Common myeloid progenitor, CD34-positive (primary cell): ENCODE measurements at regions not wholly inside any gene's neighbourhood (a gene's known extent, or its start where the extent isn't known, plus 50 kb on each side); places are given as distances from the start of the nearest gene placed in this dataset.

ENCODE experiments used
- CTCF ChIA-PET: fragments of 350-600 bp; sonication (Branson Sonifier 250); formaldehyde crosslinking; loops from one replicate; lab custom pipeline; 2021; ENCODE audit warnings: antibody characterized with exemption; lab: Charles Lee
- POLR2A ChIA-PET: fragments of 350-600 bp; sonication (Branson Sonifier 250); formaldehyde crosslinking; loops from one replicate; lab custom pipeline; 2021; ENCODE audit warnings: antibody characterized with exemption; lab: Charles Lee
- DNase-seq, 3 donors: peaks; one replicate each; pipeline versions ENCODE4 v3.0.0 to v3.0.0-alpha.2; 2013
- H3K27ac ChIP-seq, 2 experiments: 1 replicate in 1 of 2; 2 replicates in 1 of 2; pipeline ENCODE4 v1.7.0; 2013; ENCODE audit warnings: inconsistent platforms in 2 of 2, low read length in 2 of 2, mild to moderate bottlenecking in 2 of 2, low read depth in 1 of 2, moderate library complexity in 1 of 2; ENCODE audit not compliant: severe bottlenecking in 2 of 2, insufficient read depth in 1 of 2, poor library complexity in 1 of 2
- H3K27me3 ChIP-seq, 5 experiments: replicated peaks in 2 of 5; 1 replicate in 3 of 5; 2 replicates in 2 of 5; pipeline versions ENCODE4 v1.6.1 to v1.7.0; 2013; ENCODE audit warnings: low read length in 4 of 5, mild to moderate bottlenecking in 2 of 5, moderate library complexity in 2 of 5, inconsistent platforms in 1 of 5; ENCODE audit not compliant: insufficient read depth in 5 of 5, control insufficient read depth in 4 of 5
- H3K36me3 ChIP-seq, 4 experiments: 1 replicate in 2 of 4; 2 replicates in 2 of 4; pipeline versions ENCODE4 v1.6.1 to v1.7.0; 2013; ENCODE audit warnings: low read length in 3 of 4, control low read depth in 1 of 4, mild to moderate bottlenecking in 1 of 4; ENCODE audit not compliant: control insufficient read depth in 4 of 4, insufficient read depth in 4 of 4
- H3K4me1 ChIP-seq, 4 experiments: 1 replicate in 3 of 4; 2 replicates in 1 of 4; pipeline versions ENCODE4 v1.6.1 to v1.7.1; 2013; ENCODE audit warnings: low read length in 3 of 4, mild to moderate bottlenecking in 3 of 4, control low read depth in 1 of 4, inconsistent platforms in 1 of 4, moderate library complexity in 1 of 4; ENCODE audit not compliant: control insufficient read depth in 4 of 4, insufficient read depth in 4 of 4; ENCODE audit errors: control extremely low read depth in 1 of 4
- H3K4me3 ChIP-seq, 7 experiments: 1 replicate in 4 of 7; 2 replicates in 3 of 7; pipeline versions ENCODE4 v1.5.1 to v1.7.0; 2013; ENCODE audit warnings: mild to moderate bottlenecking in 7 of 7, low read length in 6 of 7, moderate library complexity in 6 of 7, inconsistent platforms in 2 of 7, low read depth in 2 of 7, control low read depth in 1 of 7; ENCODE audit not compliant: insufficient read depth in 4 of 7, control insufficient read depth in 1 of 7; ENCODE audit errors: extremely low read depth in 1 of 7
- H3K9me3 ChIP-seq, 5 experiments: 1 replicate in 4 of 5; 2 replicates in 1 of 5; pipeline versions ENCODE4 v1.6.1 to v1.7.1; 2013; ENCODE audit warnings: low read length in 4 of 5, mild to moderate bottlenecking in 2 of 5, inconsistent platforms in 1 of 5, low read depth in 1 of 5, moderate library complexity in 1 of 5; ENCODE audit not compliant: control insufficient read depth in 4 of 5, insufficient read depth in 2 of 5; ENCODE audit errors: control extremely low read depth in 1 of 5
- WGBS: methylation state at CpG from one replicate; pipeline ENCODE4 v1.1.5; 2013; ENCODE audit not compliant: insufficient coverage; 5-methylcytosine and 5-hydroxymethylcytosine counted together

GRCh38 chr2:163401481-163401880, 334.3 kb downstream of the FIGN start:
- Histone ChIP-seq H3K4me1 (no peaks in the 10 kb centered on the region), H3K36me3 (no peaks in the 10 kb centered on the region), H3K27me3 (no peaks in the 10 kb centered on the region), H3K9me3 (no peaks in the 10 kb centered on the region), H3K27ac (no peak overlapping the region), H3K4me3 (no peak overlapping the region)
- CTCF ChIA-PET: no interaction called here
- 76% methylated on average over 2 of the region's 3 CpGs for WGBS
- POLR2A ChIA-PET: no interaction called here
- no peak for DNase-seq

GRCh38 chr2:163397451-163397850, 338.4 kb downstream of the FIGN start:
- Histone ChIP-seq H3K27me3 (no peaks in the 10 kb centered on the region), H3K36me3 (no peaks in the 10 kb centered on the region), H3K4me3 (no peak overlapping the region), H3K9me3 (no peaks in the 10 kb centered on the region), H3K4me1 (no peaks in the 10 kb centered on the region), H3K27ac (no peak overlapping the region)
- no peak for DNase-seq
- ChIA-PET CTCF (no interaction called here), POLR2A (no interaction called here)
- 66% methylated on average over 2 of the region's 2 CpGs for WGBS

GRCh38 chr2:163395602-163396001, 340.2 kb downstream of the FIGN start:
- WGBS: 100% methylated on average over 1 of the region's 2 CpGs
- Histone ChIP-seq H3K4me3 (no peak overlapping the region), H3K27ac (no peak overlapping the region), H3K27me3 (no peaks in the 10 kb centered on the region), H3K9me3 (no peaks in the 10 kb centered on the region), H3K4me1 (no peaks in the 10 kb centered on the region), H3K36me3 (no peaks in the 10 kb centered on the region)
- POLR2A ChIA-PET: no interaction called here
- CTCF ChIA-PET: no interaction called here
- no peak for DNase-seq

GRCh38 chr2:163389838-163390237, 346.0 kb downstream of the FIGN start:
- CTCF ChIA-PET: no interaction called here
- POLR2A ChIA-PET: no interaction called here
- no peak overlapping the region for H3K27ac ChIP-seq
- DNase-seq: no peak
- H3K9me3 ChIP-seq: no peaks in the 10 kb centered on the region
- no peak overlapping the region for H3K4me3 ChIP-seq
- no peaks in the 10 kb centered on the region for H3K27me3 ChIP-seq
- H3K36me3 ChIP-seq: no peaks in the 10 kb centered on the region
- no peaks in the 10 kb centered on the region for H3K4me1 ChIP-seq
- no CpG with 5 or more reads among the region's 2 CpGs for WGBS

GRCh38 chr2:163375472-163375871, 360.3 kb downstream of the FIGN start:
- WGBS: 100% methylated on average over 2 of the region's 2 CpGs
- DNase-seq: no peak
- no peaks in the 10 kb centered on the region for H3K9me3 ChIP-seq
- no peaks in the 10 kb centered on the region for H3K36me3 ChIP-seq
- CTCF ChIA-PET: no interaction called here
- H3K27me3 ChIP-seq: no peaks in the 10 kb centered on the region
- no peak overlapping the region for H3K27ac ChIP-seq
- POLR2A ChIA-PET: no interaction called here
- H3K4me3 ChIP-seq: no peak overlapping the region
- H3K4me1 ChIP-seq: no peaks in the 10 kb centered on the region

GRCh38 chr2:163375070-163375469, 360.7 kb downstream of the FIGN start:
- 88% methylated on average over 1 of the region's 2 CpGs for WGBS
- no peak for DNase-seq
- no peaks in the 10 kb centered on the region for H3K27me3 ChIP-seq
- H3K36me3 ChIP-seq: no peaks in the 10 kb centered on the region
- no peak overlapping the region for H3K4me3 ChIP-seq
- ChIA-PET CTCF (no interaction called here), POLR2A (no interaction called here)
- H3K27ac ChIP-seq: no peak overlapping the region
- no peaks in the 10 kb centered on the region for H3K4me1 ChIP-seq
- no peaks in the 10 kb centered on the region for H3K9me3 ChIP-seq

- no peak overlapping the region for H3K27ac ChIP-seq
- no peaks in the 10 kb centered on the region for H3K4me1 ChIP-seq
- H3K4me3 ChIP-seq: no peak overlapping the region
- no peak for DNase-seq
- ChIA-PET POLR2A (no interaction called here), CTCF (no interaction called here)
- H3K9me3 ChIP-seq: no peaks in the 10 kb centered on the region
- WGBS: 43% methylated on average over 1 of the region's 3 CpGs
- H3K36me3 ChIP-seq: no peaks in the 10 kb centered on the region
- H3K27me3 ChIP-seq: no peaks in the 10 kb centered on the region
Observed at GRCh38 chr2:163374282-163374681, 361.5 kb downstream of the FIGN start.
